Posterior cingulate gyrus (tissue), 11 donors: ENCODE measurements at regions not wholly inside any gene's neighbourhood (a gene's known extent, or its start where the extent isn't known, plus 50 kb on each side); places are given as distances from the start of the nearest gene placed in this dataset.
A peak's percentile ranks its signal among the peaks of the same experiment; 100 is the strongest.

Experiments used
- DNase-seq, 10 donors: peaks; one replicate each; pipeline versions ENCODE4 v3.0.0 to v3.0.0-alpha.2; 2020 to 2021; ENCODE audit warnings: mixed read lengths in 3 of 10
- intact Hi-C: fragments of 100-400 bp; cut with DNase I; formaldehyde crosslinking; loops from one replicate; pipeline ENCODE4 v1.15.1; 2023

GRCh38 chr16:86894029-86894567 lies 315.7 kb downstream of the FOXL1 start:
- DNase-seq: no peak
- intact Hi-C loops: no loop called here

- intact Hi-C loops: no loop called here
- DNase-seq: no peak
Observed at GRCh38 chr16:86894925-86895324, 316.6 kb downstream of the FOXL1 start.

- DNase-seq: no peak
- intact Hi-C loops: no loop called here
Observed at GRCh38 chr16:86895606-86896005, 317.3 kb downstream of the FOXL1 start.

GRCh38 chr16:86896976-86897375 lies 318.6 kb downstream of the FOXL1 start:
- DNase-seq: no peak
- intact Hi-C loops: no loop called here

GRCh38 chr16:86897486-86897885 lies 319.1 kb downstream of the FOXL1 start:
- DNase-seq: no peak
- intact Hi-C loops: no loop called here

- intact Hi-C loops: no loop called here
Observed at GRCh38 chr16:86898386-86898785, 320.0 kb downstream of the FOXL1 start.

GRCh38 chr16:86899151-86899550 lies 320.8 kb downstream of the FOXL1 start:
- intact Hi-C loops: no loop called here
- peak in 1 of 10 donors; percentile 65 for DNase-seq

More at GRCh38 chr16:86898386-86898785, 320.0 kb downstream of the FOXL1 start:
- DNase-seq: peak in 1 of 10 donors; percentile 48

DNA sequence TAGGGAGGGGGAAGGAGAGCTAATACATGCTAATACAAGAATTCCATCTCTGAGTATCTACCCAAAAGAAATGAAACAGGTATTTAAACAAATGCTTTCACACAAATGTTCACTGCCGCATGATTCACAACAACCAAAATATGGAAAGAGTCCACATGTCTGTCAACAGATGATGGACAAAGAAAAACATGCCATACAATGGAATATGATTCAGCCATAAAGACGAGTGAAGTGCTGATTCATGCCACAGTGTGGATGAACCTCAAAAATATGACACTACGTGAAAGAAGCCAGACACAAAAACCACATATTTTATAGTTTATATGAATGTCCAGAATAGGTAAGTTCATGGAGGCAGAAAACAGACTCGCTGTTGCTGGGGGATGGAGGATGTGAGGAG lies 321.4 kb downstream of the FOXL1 start:
- intact Hi-C loops: no loop called here
- no peak for DNase-seq

DNA sequence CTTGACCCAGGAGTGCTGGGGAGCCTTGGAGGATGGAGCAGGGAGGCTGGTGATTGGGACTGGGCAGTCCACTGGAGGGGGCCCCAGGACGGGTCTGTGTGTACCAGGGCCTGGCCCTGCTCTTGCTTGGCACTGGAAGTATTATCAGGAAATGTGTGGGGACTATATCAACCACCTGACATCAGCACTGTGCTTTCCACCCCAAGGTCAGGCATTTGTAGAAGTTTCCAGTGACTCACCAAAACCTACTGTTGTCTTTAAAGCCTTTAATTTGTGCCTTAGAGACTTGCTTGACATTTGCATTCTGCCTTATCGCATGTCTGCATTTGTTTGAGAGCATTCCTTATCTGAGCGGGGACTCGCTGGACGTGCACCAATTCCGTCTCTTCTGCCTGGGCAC lies 323.1 kb downstream of the FOXL1 start:
- peak in 1 of 10 donors; percentile 37 for DNase-seq
- intact Hi-C loops: no loop called here

- intact Hi-C loops: no loop called here
- DNase-seq: no peak
Observed at GRCh38 chr16:86902656-86903001, 324.3 kb downstream of the FOXL1 start.

- DNase-seq: no peak
- intact Hi-C loops: no loop called here
Observed at GRCh38 chr16:86903068-86903467, 324.7 kb downstream of the FOXL1 start.

DNA sequence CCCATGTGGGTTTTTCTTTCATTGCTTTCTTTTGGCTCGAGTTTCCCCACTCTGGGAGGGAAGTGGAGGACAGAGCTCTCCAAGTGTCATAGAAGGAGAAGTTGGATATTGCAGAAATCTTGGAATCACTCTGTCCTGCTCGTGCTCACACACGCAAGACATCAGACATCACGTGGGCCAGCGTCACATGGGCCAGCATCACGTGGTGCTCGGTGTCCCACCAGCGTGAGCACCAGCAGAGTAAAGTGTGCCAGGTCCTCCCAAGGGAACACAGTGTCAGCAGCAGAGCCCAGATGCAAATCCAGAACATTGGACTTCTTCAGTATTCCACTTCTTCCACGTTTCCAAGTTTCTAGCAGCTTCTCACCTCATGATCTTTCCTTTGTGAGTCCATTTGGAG lies 327.0 kb downstream of the FOXL1 start:
- DNase-seq: peak in 1 of 10 donors; percentile 33
- intact Hi-C loops: no loop called here

DNA sequence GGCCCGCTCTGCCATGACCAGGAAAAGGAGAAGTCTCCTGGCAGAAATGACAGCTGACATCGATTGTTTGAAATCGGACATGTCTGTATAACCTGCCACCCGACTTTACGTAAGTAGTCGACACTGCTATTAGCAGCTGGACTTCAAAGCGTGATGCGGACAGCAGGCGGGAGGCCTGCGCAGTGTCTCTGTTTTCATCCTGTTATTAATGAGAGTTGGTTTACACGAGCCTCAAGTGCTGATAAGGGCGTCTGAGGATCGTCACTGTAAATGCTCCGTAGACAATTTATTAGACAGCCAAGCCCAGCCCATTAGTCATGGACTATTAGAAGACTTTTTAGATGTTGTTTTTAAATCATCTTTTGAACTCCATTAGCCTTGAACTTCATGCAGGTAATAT lies 328.3 kb downstream of the FOXL1 start:
- DNase-seq: no peak

DNA sequence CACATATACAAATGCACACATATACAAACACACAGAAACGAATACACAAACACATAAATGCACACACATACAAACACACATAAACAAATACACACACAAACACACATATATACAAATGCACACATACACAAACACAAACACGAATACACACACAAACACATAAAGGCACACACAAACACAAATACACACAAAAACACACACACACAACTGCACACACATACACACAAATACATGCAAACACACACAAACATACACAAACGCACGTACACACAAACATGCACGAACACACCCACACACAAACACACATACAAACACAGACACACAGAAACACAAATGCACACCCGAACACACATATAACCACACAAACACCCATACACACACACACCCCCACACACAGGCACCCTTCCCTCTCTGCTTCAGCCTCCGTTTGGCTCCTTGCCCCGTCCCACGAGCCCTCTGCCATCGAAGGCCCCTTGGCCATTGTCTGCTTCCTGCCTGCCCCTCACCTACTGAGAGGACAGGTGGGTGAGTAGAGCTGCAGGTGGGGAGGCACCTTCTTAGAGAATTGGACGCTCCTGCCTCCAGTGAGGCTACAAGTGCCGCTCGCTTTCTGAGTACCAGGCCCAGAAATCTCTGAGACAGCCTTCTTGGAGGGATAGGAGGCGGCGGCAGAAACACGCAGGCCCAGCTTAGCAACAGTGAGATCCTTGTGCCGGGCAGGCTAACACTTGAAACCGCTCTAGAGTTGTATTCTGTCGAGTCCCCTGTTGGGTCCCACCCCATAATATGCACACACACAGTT lies 331.2 kb downstream of the FOXL1 start:
- intact Hi-C loops: no loop called here
- no peak for DNase-seq

More for the DNA sequence above, 328.3 kb downstream of the FOXL1 start:
- intact Hi-C loops: no loop called here

DNA sequence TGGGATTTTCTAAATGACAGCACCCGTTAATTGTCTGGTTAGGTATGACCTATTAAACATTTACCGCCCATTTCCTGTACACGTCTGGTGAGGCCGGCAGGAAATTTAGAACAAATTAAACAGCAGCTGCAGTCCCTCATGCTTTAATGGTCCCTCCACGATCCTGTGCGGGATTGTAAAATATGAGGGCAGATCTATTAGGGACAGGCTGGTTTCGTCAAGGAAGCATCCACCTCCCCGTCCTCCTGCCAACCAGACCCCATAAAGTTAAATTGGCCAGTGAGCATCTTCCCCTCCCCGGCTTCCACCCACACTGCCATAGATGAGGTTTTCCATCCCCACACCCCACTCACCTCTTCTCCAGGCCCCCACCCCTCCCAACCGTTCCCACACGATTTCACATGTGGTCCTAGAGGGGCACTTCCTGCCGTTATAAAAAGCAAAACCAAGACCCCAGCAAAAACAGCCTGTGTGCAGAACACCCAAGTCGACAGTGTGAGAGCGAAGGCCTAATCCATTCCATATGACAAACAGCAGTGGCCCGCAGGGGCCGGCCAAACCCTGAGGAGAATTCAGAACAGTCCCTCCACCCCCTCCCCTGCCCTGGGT lies 331.9 kb downstream of the FOXL1 start:
- intact Hi-C loops: no loop called here

GRCh38 chr16:86911437-86911958 lies 333.1 kb downstream of the FOXL1 start:
- intact Hi-C loops: no loop called here
- DNase-seq: no peak

More for the DNA sequence above, 331.9 kb downstream of the FOXL1 start:
- DNase-seq: no peak

GRCh38 chr16:86913886-86914285 lies 335.5 kb downstream of the FOXL1 start:
- intact Hi-C loops: no loop called here
- DNase-seq: no peak

GRCh38 chr16:86914876-86915717 lies 336.7 kb downstream of the FOXL1 start:
- intact Hi-C loops: no loop called here
- no peak for DNase-seq

- intact Hi-C loops: no loop called here
Observed at GRCh38 chr16:86917471-86918365, 339.4 kb downstream of the FOXL1 start.

GRCh38 chr16:86918637-86919036 lies 340.3 kb downstream of the FOXL1 start:
- intact Hi-C loops: no loop called here
- peak in 1 of 10 donors; percentile 39 for DNase-seq

More at GRCh38 chr16:86917471-86918365, 339.4 kb downstream of the FOXL1 start:
- DNase-seq: peak in 1 of 10 donors; percentile 55
